SK-N-MC (cell line): ENCODE measurements at regions not wholly inside any gene's neighbourhood (a gene's known extent, or its start where the extent isn't known, plus 50 kb on each side); places are given as distances from the start of the nearest gene placed in this dataset.

Source experiments
- EZH2 ChIP-seq: fragments of 200-600 bp; sonication (generic); IDR thresholded peaks from one replicate; pipeline ENCODE4 v1.6.1; 2017; ENCODE audit warnings: antibody characterized with exemption
- POLR2AphosphoS5 ChIP-seq: IDR thresholded peaks from 2 replicates; pipeline ENCODE4 v1.6.1; 2012; ENCODE audit warnings: mild to moderate bottlenecking, low read depth, low read length, borderline replicate concordance

DNA sequence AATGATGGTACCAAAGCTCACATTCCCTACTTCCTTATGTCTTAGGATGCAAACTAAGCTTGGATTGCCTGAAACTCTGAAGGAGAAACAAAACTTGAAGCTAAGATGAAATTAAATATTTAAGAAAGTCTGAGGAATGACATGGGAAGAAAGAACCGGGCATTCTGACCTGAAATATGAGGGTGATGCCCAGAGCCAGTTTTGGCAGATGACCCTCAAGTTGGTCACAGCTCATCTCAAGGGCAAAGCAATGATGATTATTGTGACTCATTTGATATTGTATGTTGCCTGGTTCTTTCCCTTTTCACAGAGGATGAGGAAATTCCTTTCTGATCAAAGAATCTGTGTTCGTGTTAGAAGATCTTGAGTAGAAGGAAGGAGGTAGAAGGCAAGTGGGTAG is 96.0 kb upstream of the NHS start:
- TF ChIP-seq POLR2AphosphoS5, result no peak
- TF ChIP-seq EZH2, result no peak
